OCI-LY3 (cell line): ENCODE measurements at regions not wholly inside any gene's neighbourhood (a gene's known extent, or its start where the extent isn't known, plus 50 kb on each side); places are given as distances from the start of the nearest gene placed in this dataset.

Experiments
- H2AFZ ChIP-seq: fragments of 200-600, 300-600 bp; shearing (Covaris generic); 2 replicates; pipeline ENCODE4 v1.6.0; 2014; ENCODE audit warnings: antibody characterized with exemption, low read depth, low read length
- H3K27ac ChIP-seq: fragments of 200-600, 300-600 bp; sonication (generic); 2 replicates; pipeline ENCODE4 v1.5.1; 2014; ENCODE audit warnings: mild to moderate bottlenecking, low read length, moderate library complexity, mixed read lengths
- H3K27me3 ChIP-seq: fragments of 200-600, 300-600 bp; sonication (generic); 2 replicates; pipeline ENCODE4 v1.6.1; 2014; ENCODE audit warnings: low read depth, low read length, mixed read lengths
- H3K36me3 ChIP-seq: fragments of 200-600, 300-600 bp; sonication (generic); replicated peaks from 2 replicates; pipeline ENCODE3; 2014; ENCODE audit warnings: low read depth, low read length, mixed read lengths
- H3K4me1 ChIP-seq: fragments of 300-600, 200-600 bp; sonication (generic); 2 replicates; pipeline ENCODE4 v1.6.1; 2014; ENCODE audit warnings: low read length, mixed read lengths
- H3K4me2 ChIP-seq: fragments of 200-600, 300-600 bp; sonication (generic); 2 replicates; pipeline ENCODE4 v1.6.1; 2014; ENCODE audit warnings: low read length, mixed read lengths
- H3K4me3 ChIP-seq: fragments of 300-600, 200-600 bp; sonication (generic); 2 replicates; pipeline ENCODE4 v1.5.1; 2014; ENCODE audit warnings: antibody characterized with exemption, mild to moderate bottlenecking, low read length, moderate library complexity
- H3K79me2 ChIP-seq: fragments of 300-600, 200-600 bp; shearing (Covaris generic); 2 replicates; pipeline ENCODE4 v1.6.1; 2014; ENCODE audit warnings: mild to moderate bottlenecking, low read length, mixed read lengths
- H3K9ac ChIP-seq: fragments of 300-600, 200-600 bp; shearing (Covaris generic); 2 replicates; pipeline ENCODE4 v1.6.0; 2014; ENCODE audit warnings: mild to moderate bottlenecking, low read length, moderate library complexity
- H3K9me3 ChIP-seq: fragments of 200-600, 300-600 bp; shearing (Covaris generic); 2 replicates; pipeline ENCODE4 v1.6.1; 2014; ENCODE audit warnings: low read length, mixed read lengths; ENCODE audit not compliant: insufficient read depth
- H4K20me1 ChIP-seq: fragments of 200-600, 300-600 bp; sonication (generic); 2 replicates; pipeline ENCODE4 v1.6.1; 2016; ENCODE audit warnings: low read length, mixed read lengths; ENCODE audit not compliant: insufficient read depth
- CTCF ChIP-seq: fragments of 200-600, 300-600 bp; sonication (generic); IDR thresholded peaks from 2 replicates; pipeline ENCODE4 v1.5.1; 2014; ENCODE audit warnings: antibody characterized with exemption, low read length, low read depth
- EZH2phosphoT487 ChIP-seq: fragments of 200-600 bp; shearing (Covaris generic); IDR thresholded peaks from 2 replicates; pipeline ENCODE4 v1.6.1; 2018; ENCODE audit warnings: antibody characterized with exemption, mixed run types, low read depth

DNA sequence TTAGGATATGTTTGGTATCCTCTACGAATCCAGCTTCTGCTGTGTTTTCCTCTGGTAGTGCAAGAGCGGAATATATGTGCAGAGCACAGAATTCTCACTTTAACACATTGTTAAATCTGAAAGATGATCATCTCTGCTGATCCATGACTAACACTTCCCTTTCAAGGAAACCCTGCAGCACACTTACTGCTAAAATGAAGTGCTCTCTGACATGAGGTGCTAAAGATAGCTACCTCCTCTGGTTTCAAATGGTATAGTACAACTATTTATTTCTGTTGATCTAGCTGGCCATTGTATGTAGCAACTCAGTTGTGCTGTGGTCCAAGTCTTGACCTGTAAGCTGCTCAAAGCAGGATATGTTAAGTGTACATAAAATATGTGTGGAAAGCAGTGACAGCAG, 162.4 kb upstream of the FMR1 start:
- H3K4me3 ChIP-seq = no peak overlapping the region
- no peak overlapping the region for H3K4me2 ChIP-seq
- no peak for TF ChIP-seq CTCF
- no peak for TF ChIP-seq EZH2phosphoT487
- H4K20me1 ChIP-seq = no peaks in the 10 kb centered on the region
- H3K9ac ChIP-seq = no peak overlapping the region
- no peaks in the 10 kb centered on the region for H3K79me2 ChIP-seq
- H3K9me3 ChIP-seq = no peaks in the 10 kb centered on the region
- no peak overlapping the region for H3K27ac ChIP-seq
- H3K27me3 ChIP-seq = no peaks in the 10 kb centered on the region
- H3K36me3 ChIP-seq = no peaks in the 10 kb centered on the region
- no peak overlapping the region for H2AFZ ChIP-seq
- H3K4me1 ChIP-seq = no peaks in the 10 kb centered on the region

GRCh38 chrX:147757750-147758149, 154.0 kb upstream of the FMR1 start:
- Histone ChIP-seq H3K79me2 (no peaks in the 10 kb centered on the region), H3K36me3 (no peaks in the 10 kb centered on the region), H3K4me1 (no peaks in the 10 kb centered on the region), H3K9ac (no peak overlapping the region), H3K9me3 (no peaks in the 10 kb centered on the region), H4K20me1 (no peaks in the 10 kb centered on the region), H3K27me3 (no peaks in the 10 kb centered on the region), H3K27ac (no peak overlapping the region), H3K4me3 (no peak overlapping the region), H2AFZ (no peak overlapping the region), H3K4me2 (no peak overlapping the region)
- TF ChIP-seq EZH2phosphoT487 = no peak
- no peak for TF ChIP-seq CTCF

GRCh38 chrX:147763131-147763530, 148.6 kb upstream of the FMR1 start:
- Histone ChIP-seq H3K9me3 (no peaks in the 10 kb centered on the region), H3K79me2 (no peaks in the 10 kb centered on the region), H3K27me3 (no peaks in the 10 kb centered on the region), H3K36me3 (no peaks in the 10 kb centered on the region), H3K4me1 (no peaks in the 10 kb centered on the region), H4K20me1 (no peaks in the 10 kb centered on the region), H3K27ac (no peak overlapping the region), H3K9ac (no peak overlapping the region), H3K4me2 (no peak overlapping the region), H3K4me3 (no peak overlapping the region), H2AFZ (no peak overlapping the region)
- no peak for TF ChIP-seq CTCF
- no peak for TF ChIP-seq EZH2phosphoT487

- Histone ChIP-seq H3K9ac (no peak overlapping the region), H2AFZ (no peak overlapping the region), H3K79me2 (no peaks in the 10 kb centered on the region), H3K27ac (no peak overlapping the region), H3K27me3 (no peaks in the 10 kb centered on the region), H3K36me3 (no peaks in the 10 kb centered on the region), H3K4me2 (no peak overlapping the region), H3K4me1 (no peaks in the 10 kb centered on the region), H3K4me3 (no peak overlapping the region), H4K20me1 (no peaks in the 10 kb centered on the region), H3K9me3 (no peaks in the 10 kb centered on the region)
- no peak for TF ChIP-seq EZH2phosphoT487
- no peak for TF ChIP-seq CTCF
These were observed 146.9 kb upstream of the FMR1 start for GRCh38 chrX:147764868-147765267.
